GM21825 (cell line): ENCODE measurements at regions not wholly inside any gene's neighbourhood (a gene's known extent, or its start where the extent isn't known, plus 50 kb on each side); places are given as distances from the start of the nearest gene placed in this dataset.
"Not testable (repeated sequence)": the region's sequence is repeated elsewhere in the genome, so short reads cannot be mapped to it uniquely, and the experiment has no call there.

ENCODE experiments used
- ATAC-seq: cut with Tn5 transposase; IDR thresholded peaks from one replicate; pipeline ENCODE4 v1.9.1; 2021; ENCODE audit warnings: mild to moderate bottlenecking, moderate library complexity; ENCODE audit not compliant: unreplicated experiment

DNA sequence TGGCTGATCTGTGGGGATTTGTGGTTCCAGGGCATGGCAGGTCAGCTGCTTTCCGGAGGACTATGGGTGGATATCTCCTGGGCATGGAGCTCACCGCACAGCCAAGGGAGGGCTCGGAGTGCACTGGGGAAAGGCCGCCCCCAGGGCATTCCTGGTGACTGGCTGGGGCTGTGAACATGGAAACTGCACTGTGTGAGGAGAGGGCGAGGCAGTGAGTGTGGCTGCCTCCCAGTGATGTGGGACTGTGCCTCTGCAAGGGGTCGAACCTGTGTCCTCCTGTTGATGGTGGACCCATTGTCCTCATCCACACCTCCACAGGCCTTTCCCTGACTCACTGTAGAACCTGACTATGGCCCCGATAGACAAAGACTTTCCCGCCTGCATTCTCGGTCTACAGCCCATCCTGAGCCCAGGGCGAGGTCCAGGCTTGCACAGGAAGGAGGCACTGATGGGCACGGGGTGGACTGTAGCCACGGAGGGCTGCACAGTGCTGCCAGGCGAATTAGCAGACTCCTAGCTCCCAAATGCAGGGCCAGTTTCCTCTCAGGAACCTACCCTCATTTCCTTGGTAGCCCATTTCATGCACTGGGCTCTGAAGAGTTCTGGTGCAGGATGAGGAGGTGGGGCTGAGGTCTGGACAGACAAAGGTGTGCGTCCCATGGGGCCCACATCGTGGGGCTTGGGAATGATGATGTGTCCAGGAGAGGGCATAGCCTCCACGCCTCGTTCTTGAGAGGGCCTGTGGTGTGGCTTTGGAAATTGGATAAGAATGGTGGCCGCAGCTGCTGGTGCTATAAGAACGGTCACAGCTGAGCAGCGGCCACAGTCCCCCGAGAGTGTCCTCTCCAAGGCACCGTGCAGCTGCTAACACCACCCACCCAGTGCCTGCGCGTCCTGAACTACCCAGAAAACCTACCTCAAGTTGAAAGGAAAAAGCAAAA lies 415.1 kb downstream of the TMEM121 start:
- no peak for ATAC-seq

DNA sequence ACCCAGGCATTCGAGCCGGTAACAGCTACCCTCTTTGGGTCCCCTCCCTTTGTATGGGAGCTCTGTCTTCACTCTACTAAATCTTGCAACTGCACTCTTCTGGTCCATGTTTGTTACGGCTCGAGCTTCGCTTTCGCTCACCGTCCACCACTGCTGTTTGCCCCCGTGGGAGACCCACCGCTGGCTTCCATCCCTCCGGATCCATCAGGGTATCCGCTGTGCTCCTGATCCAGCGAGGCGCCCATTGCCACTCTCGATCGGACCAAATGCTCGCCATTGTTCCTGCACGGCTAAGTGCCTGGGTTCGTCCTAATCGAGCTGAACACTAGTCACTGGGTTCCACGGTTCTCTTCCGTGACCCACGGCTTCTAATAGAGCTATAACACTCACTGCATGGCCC lies 416.3 kb downstream of the TMEM121 start:
- ATAC-seq = not testable (repeated sequence)

DNA sequence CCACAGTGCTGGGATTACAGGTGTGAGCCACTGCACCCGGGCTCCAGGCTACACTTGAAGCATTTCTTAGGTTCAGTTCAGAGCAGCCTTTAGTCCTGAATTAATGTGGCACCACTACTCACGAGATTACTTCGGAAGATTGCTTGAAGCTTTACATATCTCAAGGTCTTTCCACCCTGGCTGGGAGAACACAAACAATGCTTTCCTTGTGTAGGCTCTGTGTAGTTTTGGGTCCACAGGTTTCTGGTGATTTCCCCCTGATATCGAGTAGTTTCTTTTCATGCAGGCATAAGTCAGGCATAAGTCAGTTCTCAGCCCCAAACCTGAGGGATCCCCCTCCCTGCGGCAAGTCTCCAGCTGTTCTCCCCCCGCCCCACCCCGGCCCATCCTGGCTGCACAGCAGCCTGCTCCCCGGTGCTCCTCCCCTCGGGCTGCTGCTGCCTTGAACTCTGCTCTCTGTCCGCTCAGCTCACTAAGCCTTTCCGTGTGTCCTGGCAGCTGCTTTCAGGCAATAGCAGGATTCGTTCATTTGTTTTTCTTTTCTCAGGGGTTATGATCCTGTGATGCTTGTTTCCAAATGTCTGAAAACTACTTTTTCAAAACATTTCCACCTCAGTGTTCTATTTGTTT lies 417.7 kb downstream of the TMEM121 start:
- ATAC-seq = no peak

DNA sequence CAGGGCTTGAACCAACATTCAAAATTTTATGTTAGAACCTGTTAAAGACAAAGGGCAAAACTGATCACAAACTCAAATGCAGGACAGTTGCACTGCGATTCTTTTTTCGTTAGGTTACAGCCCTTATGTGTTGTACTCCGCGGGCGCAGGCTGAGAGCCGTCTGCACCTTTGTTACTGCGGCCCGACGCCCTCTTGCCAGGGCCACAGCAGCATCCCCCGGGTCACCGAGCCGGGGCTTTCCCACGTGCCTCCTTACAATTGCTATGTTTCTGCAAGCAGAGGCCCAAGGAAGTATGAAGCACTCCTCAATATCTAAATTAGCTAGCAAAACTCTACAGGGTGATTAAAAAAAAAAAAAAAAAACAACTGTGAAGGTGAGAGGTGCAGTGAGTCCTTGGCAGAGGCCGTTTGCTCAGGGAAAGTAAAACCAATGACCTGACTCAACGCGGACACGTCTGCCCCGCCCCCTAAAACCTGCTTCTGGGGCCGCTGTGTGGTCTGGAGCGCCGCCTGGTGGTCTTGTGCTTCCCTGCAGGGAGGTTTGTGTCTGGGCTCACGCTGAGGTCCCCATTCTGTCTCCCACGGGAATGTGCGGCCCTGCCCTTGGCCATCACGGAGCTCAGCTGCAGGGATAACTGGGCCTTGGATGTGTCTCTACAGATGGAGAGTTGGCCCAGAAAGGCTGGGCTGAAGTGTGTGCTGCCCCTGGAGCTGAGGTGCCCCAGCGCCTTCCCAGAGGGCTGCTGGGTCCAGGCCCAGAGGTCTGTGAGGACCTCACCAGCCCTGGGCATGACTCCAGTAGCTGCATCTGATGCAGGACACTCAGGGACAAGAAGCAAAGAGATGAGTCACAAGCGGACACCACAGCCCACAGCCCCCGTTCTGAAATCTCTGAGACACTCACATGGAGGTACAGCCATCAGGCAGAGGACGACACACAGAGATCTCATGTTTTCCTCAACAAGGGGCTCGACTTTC lies 418.5 kb downstream of the TMEM121 start:
- no peak for ATAC-seq

DNA sequence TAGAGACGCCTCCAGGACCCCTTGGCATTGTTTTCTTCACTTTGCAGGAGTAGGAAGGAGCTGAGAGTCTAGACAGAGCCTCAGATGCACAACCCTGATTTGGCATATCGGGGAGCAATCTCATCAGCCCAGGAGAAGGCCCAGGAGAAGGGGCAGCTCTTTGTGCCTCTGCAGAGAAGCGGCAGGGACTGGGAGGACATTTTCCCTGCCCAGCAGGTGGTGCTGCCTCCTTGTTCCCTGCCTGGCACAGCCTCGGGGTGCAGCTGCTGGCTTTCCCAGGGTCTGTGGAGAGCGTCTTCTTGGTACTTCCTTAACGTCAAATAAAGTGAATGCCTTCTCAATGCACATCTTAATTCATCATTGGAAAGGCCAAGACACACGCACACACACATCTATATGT lies 419.5 kb downstream of the TMEM121 start:
- no peak for ATAC-seq

DNA sequence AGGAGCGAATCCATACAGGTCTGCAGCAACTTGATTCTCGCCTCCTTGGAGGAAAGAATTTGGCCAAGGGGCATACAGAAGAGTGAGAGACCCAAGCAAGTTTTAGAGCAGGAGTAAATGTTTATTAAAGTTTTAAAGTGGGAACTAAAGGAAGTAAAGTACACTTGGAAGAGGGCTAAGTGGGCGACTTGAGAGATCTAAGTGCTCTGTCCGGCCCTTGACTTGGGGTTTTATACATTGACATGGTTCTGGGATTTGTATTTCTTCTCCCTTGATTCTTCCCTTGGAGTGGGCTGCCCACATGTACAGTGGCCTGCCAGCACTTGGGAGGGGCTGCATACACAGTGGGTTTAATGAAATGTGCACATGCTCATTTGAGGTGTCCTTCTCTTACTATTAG lies 421.2 kb downstream of the TMEM121 start:
- ATAC-seq = no peak

DNA sequence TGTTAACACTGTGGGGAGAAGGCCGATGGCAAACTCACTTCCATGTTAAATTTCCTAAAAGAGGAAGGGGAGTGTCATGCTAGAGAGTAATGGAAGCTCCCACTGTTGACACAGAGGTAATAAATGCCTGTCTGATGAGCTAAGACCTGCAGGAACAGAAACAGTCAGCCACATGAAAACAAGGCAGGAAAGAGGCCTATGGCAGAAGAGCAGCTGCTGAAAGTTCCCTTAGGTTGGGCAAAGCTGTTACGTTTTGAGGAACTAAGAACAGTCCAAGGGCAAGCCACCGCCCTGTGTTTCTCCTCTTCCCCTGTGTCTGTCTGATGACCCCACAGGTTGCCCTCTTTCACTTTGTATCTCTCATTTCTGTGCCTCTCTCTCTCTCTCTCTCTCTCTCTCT lies 422.6 kb downstream of the TMEM121 start:
- not testable (repeated sequence) for ATAC-seq

DNA sequence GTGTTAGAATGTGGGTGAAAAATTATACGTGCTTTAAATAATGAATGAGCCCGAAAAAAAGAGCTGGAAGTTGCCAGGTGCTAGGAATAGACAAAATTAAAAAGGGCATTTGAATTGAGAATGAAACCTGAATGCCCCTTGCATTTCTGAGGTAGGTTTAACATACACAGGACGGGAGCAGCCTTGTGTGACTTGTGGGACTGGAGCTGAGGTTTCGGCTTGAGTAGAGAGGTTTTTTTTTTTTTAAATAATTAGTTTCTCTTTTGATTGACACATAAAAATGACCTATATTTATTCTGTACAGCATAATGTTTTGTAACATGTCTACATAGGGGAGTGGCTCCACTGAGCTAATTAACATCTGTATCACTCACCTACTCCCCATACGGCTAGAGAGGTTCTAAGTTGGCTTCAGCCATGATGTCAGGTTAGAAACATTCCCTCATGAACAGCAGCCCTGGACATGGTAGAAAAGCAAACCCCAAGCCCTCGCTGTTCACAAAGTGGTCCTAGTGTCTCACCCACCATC lies 424.0 kb downstream of the TMEM121 start:
- ATAC-seq = not testable (repeated sequence)

DNA sequence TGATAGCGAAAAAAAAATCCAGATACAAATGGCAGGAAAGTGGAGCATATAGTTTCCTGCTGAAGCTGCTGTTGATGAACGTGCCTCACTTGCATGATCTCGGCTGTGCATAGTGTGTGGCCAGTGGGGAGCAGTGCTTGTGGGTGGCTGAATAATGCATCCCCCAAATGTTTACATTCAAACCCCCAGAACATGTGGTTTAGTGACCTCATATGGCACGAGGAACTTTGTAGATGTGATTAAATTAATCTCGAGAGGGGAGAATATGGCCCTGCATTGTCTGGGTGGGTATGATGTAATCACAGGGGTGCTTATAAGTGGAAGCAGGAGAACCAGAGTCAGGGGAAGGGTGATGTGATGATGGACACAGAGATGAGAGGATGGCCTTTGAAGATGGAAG lies 425.0 kb downstream of the TMEM121 start:
- no peak for ATAC-seq

DNA sequence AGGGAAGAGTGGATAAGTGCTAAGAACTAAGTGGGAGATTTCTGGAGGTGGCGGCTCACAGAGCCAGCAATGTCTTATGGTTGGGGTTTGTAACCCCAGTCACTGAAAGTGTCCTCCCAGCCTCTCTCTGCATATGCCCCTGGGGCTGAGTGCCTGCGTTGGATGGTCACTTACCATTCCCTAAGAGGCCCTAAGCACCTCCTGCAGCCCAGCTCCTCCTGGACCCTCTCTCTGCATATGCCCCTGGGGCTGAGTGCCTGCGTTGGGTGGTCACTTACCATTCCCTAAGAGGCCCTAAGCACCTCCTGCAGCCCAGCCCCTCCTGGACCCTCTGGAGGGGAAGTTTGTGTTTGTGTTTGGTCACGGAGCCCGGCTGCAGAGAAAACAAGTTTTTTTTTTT lies 425.8 kb downstream of the TMEM121 start:
- no peak for ATAC-seq

DNA sequence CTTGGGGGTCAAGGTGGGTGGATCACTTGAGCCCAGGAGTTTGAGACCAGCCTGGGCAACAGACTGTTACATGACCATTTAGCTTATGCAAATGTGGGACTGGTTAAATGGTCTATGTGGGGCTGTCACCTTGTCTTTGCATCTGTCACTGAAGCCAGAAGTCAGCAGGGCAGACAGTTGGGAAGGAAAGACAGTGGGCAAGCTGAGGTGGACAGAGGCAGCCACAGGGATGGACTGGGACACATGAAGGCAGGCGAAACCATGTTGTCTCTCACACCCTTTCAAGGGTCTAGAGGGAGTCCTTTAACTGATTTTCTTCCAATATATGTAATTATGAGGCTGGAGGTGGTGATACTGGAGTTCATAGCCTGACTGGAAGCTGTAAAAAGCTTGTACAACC lies 426.4 kb downstream of the TMEM121 start:
- no peak for ATAC-seq

DNA sequence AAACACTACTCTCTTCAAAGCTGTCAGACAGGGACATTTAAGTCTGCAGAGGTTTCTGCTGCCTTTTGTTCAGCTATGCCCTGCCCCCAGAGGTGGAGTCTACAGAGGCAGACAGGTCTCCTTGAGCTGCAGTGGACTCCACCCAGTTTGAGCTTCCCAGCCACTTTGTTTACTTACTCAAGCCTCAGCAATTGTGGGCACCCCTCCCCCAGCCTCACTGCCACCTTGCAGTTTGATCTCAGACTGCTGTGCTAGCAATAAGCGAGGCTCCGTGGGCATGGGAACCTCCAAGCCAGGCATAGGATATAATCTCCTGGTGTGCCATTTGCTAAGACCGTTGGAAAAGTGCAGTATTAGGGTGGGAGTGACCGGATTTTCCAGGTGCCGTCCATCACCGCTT lies 435.2 kb downstream of the TMEM121 start:
- not testable (repeated sequence) for ATAC-seq

DNA sequence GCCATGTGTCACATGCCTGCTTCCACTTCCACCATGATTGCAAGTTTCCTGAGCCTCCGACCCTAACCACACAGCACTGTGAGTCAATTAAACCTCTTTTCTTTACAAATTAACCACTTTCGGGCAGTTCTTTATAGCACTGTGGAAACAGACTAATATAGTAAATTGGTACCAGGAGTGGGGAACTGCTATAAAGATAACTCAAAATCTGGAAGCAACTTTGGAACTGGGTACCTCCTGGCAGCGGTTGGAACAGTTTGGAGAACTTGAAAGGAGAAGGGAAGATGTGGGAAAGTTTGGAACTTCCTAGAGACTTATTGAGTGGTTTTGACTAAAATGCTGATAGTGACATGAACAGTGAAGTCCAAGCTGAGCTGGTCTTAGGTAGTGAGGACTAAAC lies 436.1 kb downstream of the TMEM121 start:
- no peak for ATAC-seq

DNA sequence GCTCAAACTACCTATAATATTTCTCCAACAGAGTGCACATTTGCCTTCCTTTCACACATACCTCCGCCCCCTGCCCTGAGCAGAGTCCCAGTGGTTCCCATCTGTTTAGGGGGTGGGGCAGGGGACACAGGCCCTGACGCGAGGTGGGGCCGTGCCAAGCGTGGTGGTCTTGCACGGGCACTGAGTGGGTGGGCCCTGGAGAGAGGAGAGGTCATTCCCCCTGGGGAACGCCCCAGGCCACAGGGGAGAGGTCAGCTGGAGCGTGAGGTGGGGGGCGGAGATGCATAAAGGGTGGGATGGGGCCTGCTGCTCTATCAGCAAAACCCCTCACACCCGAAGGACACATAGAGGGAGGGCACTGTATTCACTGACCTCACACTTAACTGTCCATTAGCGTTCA lies 441.9 kb downstream of the TMEM121 start:
- no peak for ATAC-seq

DNA sequence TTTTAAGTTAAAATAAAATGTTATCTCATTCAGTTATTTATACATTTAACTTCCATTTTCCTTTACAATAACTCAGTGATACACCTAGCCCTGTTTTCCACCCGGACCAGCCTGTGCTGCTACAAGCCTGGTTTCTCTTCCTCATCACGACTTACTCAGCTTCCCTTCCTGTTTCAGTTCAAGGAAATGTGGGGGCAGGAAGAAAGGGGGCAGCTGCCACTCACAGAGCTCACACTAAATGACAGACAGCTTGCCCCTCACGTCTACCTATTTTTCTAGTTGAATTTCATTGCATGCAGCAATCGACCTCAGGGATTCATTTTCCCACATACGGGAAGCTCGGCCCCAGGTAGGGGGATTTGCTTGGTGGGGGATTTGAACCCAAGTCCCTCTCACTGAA lies 442.6 kb downstream of the TMEM121 start:
- ATAC-seq = not testable (repeated sequence)

DNA sequence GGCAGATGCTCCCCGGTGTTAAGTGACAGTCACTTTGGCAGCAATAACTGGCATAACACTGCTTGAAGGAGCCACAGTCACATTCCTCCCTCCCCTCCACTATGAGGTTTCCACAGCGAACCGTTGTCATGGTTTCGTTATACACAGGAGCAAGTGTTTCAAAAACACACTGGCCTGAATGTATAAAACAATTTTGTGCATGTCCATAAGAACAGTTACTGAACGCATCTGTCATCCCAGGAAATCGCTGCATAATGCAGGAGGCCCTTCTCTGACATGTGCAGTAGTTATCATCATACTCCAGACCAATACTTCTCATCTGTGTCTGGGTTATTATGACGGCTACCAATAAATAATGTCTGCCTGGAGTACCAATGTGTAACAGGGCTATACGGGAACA lies 444.4 kb downstream of the TMEM121 start:
- not testable (repeated sequence) for ATAC-seq

DNA sequence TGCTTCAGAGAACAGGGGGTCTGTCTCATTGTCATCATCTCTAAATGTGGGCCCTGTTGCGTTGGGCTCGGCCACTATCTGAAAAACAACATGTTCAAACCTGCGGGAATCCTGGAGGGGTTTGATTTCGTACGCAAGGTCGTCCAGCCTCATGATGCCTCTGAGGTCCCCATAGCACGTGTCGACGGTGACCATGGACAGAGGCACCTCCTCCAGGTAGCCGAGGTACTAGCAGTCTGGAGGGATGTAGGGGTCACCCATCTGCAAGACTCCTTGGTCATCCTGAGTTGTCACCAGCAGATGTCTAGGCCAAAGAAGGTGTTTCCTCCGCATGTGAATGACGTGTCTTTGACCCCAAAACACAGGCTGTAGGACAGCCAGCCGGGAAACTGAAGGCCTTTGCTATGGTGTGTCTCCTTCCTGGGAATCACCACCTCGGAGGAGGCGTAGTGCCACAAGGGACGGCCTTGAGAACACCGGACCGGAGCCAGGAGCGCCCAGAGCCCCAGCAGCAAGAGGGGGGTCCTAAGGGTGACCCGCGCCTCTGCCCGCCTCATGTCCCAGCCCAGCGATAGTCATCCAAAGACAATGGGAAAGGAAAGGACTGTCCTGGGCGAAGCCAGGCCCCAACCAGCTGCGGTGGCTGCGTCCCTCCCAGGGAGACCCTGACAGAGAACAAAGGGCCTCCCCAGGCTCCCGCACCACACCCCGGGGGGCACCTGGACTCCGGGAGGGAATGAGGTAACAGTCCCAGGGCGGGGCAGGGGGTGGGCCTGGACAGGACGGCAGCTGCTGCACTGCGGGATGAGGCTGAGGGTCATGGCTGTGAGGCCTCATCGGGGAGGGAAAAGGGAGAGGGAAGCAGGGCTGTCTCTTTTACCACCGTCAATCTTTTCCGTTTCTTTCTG lies 445.5 kb downstream of the TMEM121 start:
- ATAC-seq = no peak

DNA sequence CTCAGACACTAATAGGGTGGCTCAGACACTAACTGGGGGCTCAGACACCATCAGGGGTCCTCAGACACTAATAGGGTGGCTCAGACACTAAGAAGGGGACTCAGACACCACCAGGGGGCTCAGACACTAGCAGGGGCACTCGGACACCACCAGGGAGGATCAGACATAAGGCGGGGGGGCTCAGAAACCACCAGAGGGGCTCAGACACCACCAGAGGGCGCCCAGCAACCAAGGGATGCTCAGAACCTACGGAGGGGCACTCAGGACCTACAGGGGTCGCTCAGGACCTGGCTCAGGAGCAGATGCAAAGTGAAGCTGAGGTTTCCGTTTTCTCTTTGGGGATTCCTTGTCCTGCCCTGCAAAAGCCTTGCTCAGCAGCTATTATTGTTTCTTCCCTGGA lies 448.5 kb downstream of the TMEM121 start:
- ATAC-seq = no peak

DNA sequence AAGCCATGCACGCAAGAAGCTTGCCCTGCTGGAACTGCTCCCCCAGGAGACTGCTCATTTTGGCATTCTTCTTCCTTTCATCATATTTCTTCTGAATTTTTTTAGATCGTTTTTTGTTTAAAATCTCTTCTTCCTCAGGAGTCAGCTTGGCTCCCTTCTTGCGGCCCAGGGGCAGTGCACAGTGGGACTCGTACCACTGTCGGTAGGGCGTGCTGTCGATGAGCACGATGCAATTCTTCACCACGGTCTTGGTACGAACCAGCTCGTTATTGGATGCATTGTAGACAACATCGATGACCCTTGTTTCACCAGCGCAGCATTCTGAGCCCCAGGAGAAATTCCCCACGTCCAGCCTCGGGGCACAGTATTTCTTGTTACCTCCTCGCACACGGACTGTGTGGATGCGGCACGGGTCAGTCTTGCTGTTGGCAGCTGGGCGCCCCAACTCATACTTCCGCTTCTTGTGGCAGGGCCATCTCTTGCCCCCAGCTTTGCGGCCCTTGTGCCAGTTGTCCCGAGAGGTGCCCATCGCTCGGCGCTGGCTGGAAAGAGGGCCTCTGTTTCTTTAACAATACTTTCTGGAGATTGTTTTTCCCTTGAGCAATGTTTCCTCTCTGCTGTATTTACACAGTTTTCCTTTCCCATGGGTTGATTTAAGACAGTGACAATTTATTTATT lies 452.4 kb downstream of the TMEM121 start:
- no peak for ATAC-seq
